Endothelial cell of umbilical vein (primary cell): ENCODE measurements at regions not wholly inside any gene's neighbourhood (a gene's known extent, or its start where the extent isn't known, plus 50 kb on each side); places are given as distances from the start of the nearest gene placed in this dataset.

Source experiments
- BruUV-seq: library from RNA; stranded (reverse); fragments of 400-500 nt; replicated peaks from 2 replicates; lab custom pipeline; 2021; lab: Mats Ljungman, UMichigan
- CTCF ChIA-PET: fragments of 300-600, 350-600 bp; sonication (Branson Sonifier 250); formaldehyde crosslinking; loops from one replicate; lab custom pipeline; 2021; ENCODE audit warnings: antibody characterized with exemption, inconsistent platforms; lab: Charles Lee
- POLR2A ChIA-PET: fragments of 300-600, 350-600 bp; sonication (Branson Sonifier 250); formaldehyde crosslinking; loops from one replicate; lab custom pipeline; 2021; ENCODE audit warnings: antibody characterized with exemption, inconsistent platforms; lab: Charles Lee
- DNase-seq: peaks from one replicate; pipeline ENCODE4 v3.0.0-alpha.2; 2011; ENCODE audit warnings: low read depth, low spot score
- FAIRE-seq: peaks from 2 replicates; lab custom pipeline; 2011; peaks lifted over from hg19 to GRCh38; lab: Jason Lieb, UNC
- H2AFZ ChIP-seq: 2 replicates; pipeline ENCODE4 v1.6.0; 2012; ENCODE audit warnings: low read depth, low read length, control low read depth, inconsistent platforms
- H3K27ac ChIP-seq: 2 replicates; pipeline ENCODE4 v1.5.1; 2011; ENCODE audit warnings: low read depth, mild to moderate bottlenecking, control low read depth, low read length, moderate library complexity; ENCODE audit not compliant: insufficient read depth
- H3K27me3 ChIP-seq, 2 experiments: 2 replicates each; pipeline versions ENCODE4 v1.6.0 to v1.6.1; 2011; ENCODE audit warnings: low read length in 2 of 2, mixed read lengths in 1 of 2; ENCODE audit not compliant: control insufficient read depth in 2 of 2, insufficient read depth in 2 of 2
- H3K36me3 ChIP-seq, 2 experiments: 2 replicates in 1 of 2; 3 replicates in 1 of 2; pipeline ENCODE4 v1.5.1; 2011; ENCODE audit warnings: low read length in 2 of 2, mild to moderate bottlenecking in 1 of 2, moderate library complexity in 1 of 2; ENCODE audit not compliant: control insufficient read depth in 2 of 2, insufficient read depth in 2 of 2; ENCODE audit errors: extremely low read depth in 1 of 2
- H3K4me1 ChIP-seq: 3 replicates; pipeline ENCODE4 v1.5.1; 2011; ENCODE audit warnings: mild to moderate bottlenecking, low read length; ENCODE audit not compliant: control insufficient read depth, insufficient read depth; ENCODE audit errors: extremely low read depth
- H3K4me2 ChIP-seq: 2 replicates; pipeline ENCODE4 v1.6.1; 2011; ENCODE audit warnings: low read length, control low read depth, mixed read lengths; ENCODE audit not compliant: insufficient read depth
- H3K4me3 ChIP-seq, 3 experiments: fragments of 200-600 bp in 1 of 3; sonication (generic), shearing (Covaris generic) in 1 of 3; replicated peaks in 1 of 3; 2 replicates each; pipeline ENCODE4 v1.5.1; 2011 to 2016; ENCODE audit warnings: control low read depth in 3 of 3, low read length in 3 of 3, mild to moderate bottlenecking in 2 of 3, inconsistent platforms in 1 of 3, low read depth in 1 of 3, moderate library complexity in 1 of 3; ENCODE audit not compliant: insufficient read depth in 1 of 3
- H3K79me2 ChIP-seq: 2 replicates; pipeline ENCODE4 v1.6.0; 2012; ENCODE audit warnings: low read length, inconsistent platforms; ENCODE audit not compliant: control insufficient read depth, insufficient read depth
- H3K9ac ChIP-seq: replicated peaks from 2 replicates; pipeline ENCODE3; 2011; ENCODE audit warnings: low read length, control low read depth; ENCODE audit not compliant: insufficient read depth; ENCODE audit errors: extremely low read depth
- H3K9me1 ChIP-seq: replicated peaks from 3 replicates; pipeline ENCODE4 v1.6.0; 2011; ENCODE audit warnings: mild to moderate bottlenecking, low read length; ENCODE audit not compliant: control insufficient read depth, insufficient read depth; ENCODE audit errors: extremely low read depth
- H3K9me3 ChIP-seq: replicated peaks from 2 replicates; pipeline ENCODE4 v1.5.1; 2012; ENCODE audit warnings: low read length, inconsistent platforms; ENCODE audit not compliant: control insufficient read depth, insufficient read depth
- H4K20me1 ChIP-seq: replicated peaks from 2 replicates; pipeline ENCODE3; 2011; ENCODE audit warnings: mild to moderate bottlenecking, low read length; ENCODE audit not compliant: control insufficient read depth, insufficient read depth; ENCODE audit errors: extremely low read depth
- CTCF ChIP-seq, 2 donors: IDR thresholded peaks; 1 replicate in 1 of 2; 2 replicates in 1 of 2; pipeline ENCODE4 v1.5.1; 2011; ENCODE audit warnings: low read length in 2 of 2, mild to moderate bottlenecking in 2 of 2, moderate library complexity in 2 of 2, control low read depth in 1 of 2, inconsistent platforms in 1 of 2, low read depth in 1 of 2; ENCODE audit not compliant: insufficient read depth in 1 of 2; ENCODE audit errors: extremely low read depth in 1 of 2
- EZH2 ChIP-seq: IDR thresholded peaks from 2 replicates; pipeline ENCODE4 v1.6.1; 2012; ENCODE audit warnings: borderline replicate concordance, low read depth, mild to moderate bottlenecking, moderate library complexity, low read length, inconsistent platforms; ENCODE audit not compliant: severe bottlenecking
- FOS ChIP-seq: IDR thresholded peaks from 2 replicates; pipeline ENCODE4 v1.6.1; 2011; ENCODE audit warnings: mild to moderate bottlenecking, low read length, moderate library complexity, borderline replicate concordance; ENCODE audit not compliant: insufficient read depth
- GATA2 ChIP-seq: IDR thresholded peaks from 2 replicates; pipeline ENCODE4 v1.7.0; 2011; ENCODE audit warnings: low read depth, mild to moderate bottlenecking, moderate library complexity, mixed read lengths, low read length; ENCODE audit not compliant: insufficient read length, insufficient read depth
- JUN ChIP-seq: IDR thresholded peaks from 2 replicates; pipeline ENCODE4 v1.6.1; 2011; ENCODE audit warnings: borderline replicate concordance, low read depth; ENCODE audit not compliant: insufficient read length, insufficient read depth
- MAX ChIP-seq: IDR thresholded peaks from 2 replicates; pipeline ENCODE4 v1.6.1; 2011; ENCODE audit not compliant: insufficient read depth, insufficient read length
- MYC ChIP-seq: IDR thresholded peaks from one replicate; pipeline ENCODE4 v1.6.1; 2011; ENCODE audit warnings: mild to moderate bottlenecking, low read depth, low read length
- POLR2A ChIP-seq: IDR thresholded peaks from 2 replicates; pipeline ENCODE4 v1.6.1; 2012; ENCODE audit warnings: low read depth, mild to moderate bottlenecking, control low read depth, low read length
- POLR2AphosphoS5 ChIP-seq: IDR thresholded peaks from 2 replicates; pipeline ENCODE4 v1.6.1; 2012; ENCODE audit warnings: low read depth, mild to moderate bottlenecking, control low read depth, low read length, moderate library complexity; ENCODE audit not compliant: insufficient read depth
- dilution Hi-C: fragments of 300-500 bp; cut with MboI; formaldehyde crosslinking; loops from one replicate; pipeline ENCODE4 v1.15.0; 2019; ENCODE audit warnings: low sequenced_read_pairs; ENCODE audit not compliant: extremely low pct_ligation_motif_present
- intact Hi-C: fragments of 100-400 bp; cut with micrococcal nuclease; formaldehyde crosslinking; loops from one replicate; pipeline ENCODE4 v1.10.0; 2022

GRCh38 chr10:110437351-110437605 lies 60.4 kb upstream of the DUSP5 start:
- intact Hi-C loops (no loop called here), dilution Hi-C loops (no loop called here)
- Histone ChIP-seq H3K79me2 (no peaks in the 10 kb centered on the region), H3K4me3 (no peak overlapping the region), H3K4me2 (no peak overlapping the region), H3K9ac (no peak overlapping the region), H3K36me3 (no peaks in the 10 kb centered on the region), H2AFZ (no peak overlapping the region), H3K9me1 (no peaks in the 10 kb centered on the region), H3K27ac (no peak overlapping the region), H3K9me3 (no peaks in the 10 kb centered on the region), H4K20me1 (no peaks in the 10 kb centered on the region), H3K27me3 (no peaks in the 10 kb centered on the region), H3K4me1 (no peaks in the 10 kb centered on the region)
- FAIRE-seq (no peak), DNase-seq (no peak)
- POLR2A ChIA-PET = no interaction called here
- no TSS peak for BruUV-seq
- TF ChIP-seq JUN = no peak
- TF ChIP-seq POLR2A = no peak
- no peak for TF ChIP-seq CTCF (IDR thresholded peaks at IDR 0.05; ENCODE audit: extremely low read depth in 1 of 2, insufficient read depth in 1 of 2, low read depth in 1 of 2, low read length in 2 of 2)
- TF ChIP-seq MYC = no peak
- no peak for TF ChIP-seq MAX
- TF ChIP-seq EZH2 = no peak
- TF ChIP-seq FOS = no peak
- TF ChIP-seq POLR2AphosphoS5 = no peak
- no peak for TF ChIP-seq GATA2
- CTCF ChIA-PET = interaction anchor here (1.4 kb wide), 1 partner anchor 10 kb away, joined by 3 read pairs; no protein-coding TSS in a partner anchor
